ENCODE measurements at regions not wholly inside any gene's neighbourhood (a gene's known extent, or its start where the extent isn't known, plus 50 kb on each side); places are given as distances from the start of the nearest gene placed in this dataset.

- Histone ChIP-seq H3K9ac (ENCODE audit: insufficient read depth, low read length) (no peak overlapping the region), H2AFZ (ENCODE audit: low read length) (no peak overlapping the region), H3K4me2 (ENCODE audit: extremely low read depth, insufficient read depth, low read length) (no peak overlapping the region), H3K79me2 (ENCODE audit: control insufficient read depth, insufficient read depth, low read length) (no peaks in the 10 kb centered on the region), H3K27ac (ENCODE audit: insufficient read depth, low read length) (no peak overlapping the region), H3K36me3 (ENCODE audit: control insufficient read depth, insufficient read depth, low read length) (no peaks in the 10 kb centered on the region), H3K27me3 (ENCODE audit: control insufficient read depth, insufficient read depth, low read length) (no peaks in the 10 kb centered on the region), H4K20me1 (ENCODE audit: control insufficient read depth, extremely low read depth, insufficient read depth, low read length) (no peaks in the 10 kb centered on the region), H3K9me3 (ENCODE audit: control insufficient read depth, insufficient read depth, low read depth, low read length) (no peaks in the 10 kb centered on the region), H3K4me3 (replicated peaks in 1 of 4; ENCODE audit: control extremely low read depth in 1 of 4, insufficient read depth in 1 of 4, low read depth in 3 of 4, low read length in 4 of 4) (no peak overlapping the region), H3K4me1 (ENCODE audit: control insufficient read depth, extremely low read depth, insufficient read depth, low read length) (no peaks in the 10 kb centered on the region)
- no peak for DNase-seq (ENCODE audit: low read depth in 2 of 2)
- no peak for TF ChIP-seq CTCF (conservative IDR thresholded peaks at IDR 0.05 in 1 of 2, IDR thresholded peaks at IDR 0.05 in 1 of 2; ENCODE audit: low read depth in 1 of 2, low read length in 2 of 2)
- no peak for TF ChIP-seq EZH2 (IDR thresholded peaks at IDR 0.05; ENCODE audit: low read length, missing control alignments)
Measured at GRCh38 chr6:146881228-146882181, 282.7 kb downstream of the ADGB start.

GRCh38 chr6:146883640-146884531 is 285.1 kb downstream of the ADGB start:
- Histone ChIP-seq H3K79me2 (ENCODE audit: control insufficient read depth, insufficient read depth, low read length) (no peaks in the 10 kb centered on the region), H4K20me1 (ENCODE audit: control insufficient read depth, extremely low read depth, insufficient read depth, low read length) (no peaks in the 10 kb centered on the region), H3K9ac (ENCODE audit: insufficient read depth, low read length) (no peak overlapping the region), H3K27ac (ENCODE audit: insufficient read depth, low read length) (no peak overlapping the region), H3K9me3 (ENCODE audit: control insufficient read depth, insufficient read depth, low read depth, low read length) (no peaks in the 10 kb centered on the region), H3K4me2 (ENCODE audit: extremely low read depth, insufficient read depth, low read length) (no peak overlapping the region), H3K27me3 (ENCODE audit: control insufficient read depth, insufficient read depth, low read length) (no peaks in the 10 kb centered on the region), H3K36me3 (ENCODE audit: control insufficient read depth, insufficient read depth, low read length) (no peaks in the 10 kb centered on the region), H2AFZ (ENCODE audit: low read length) (no peak overlapping the region), H3K4me1 (ENCODE audit: control insufficient read depth, extremely low read depth, insufficient read depth, low read length) (no peaks in the 10 kb centered on the region), H3K4me3 (replicated peaks in 1 of 4; ENCODE audit: control extremely low read depth in 1 of 4, insufficient read depth in 1 of 4, low read depth in 3 of 4, low read length in 4 of 4) (no peak overlapping the region)
- DNase-seq (ENCODE audit: low read depth in 2 of 2) = no peak
- no peak for TF ChIP-seq CTCF (conservative IDR thresholded peaks at IDR 0.05 in 1 of 2, IDR thresholded peaks at IDR 0.05 in 1 of 2; ENCODE audit: low read depth in 1 of 2, low read length in 2 of 2)

- H3K4me1 ChIP-seq (ENCODE audit: control insufficient read depth, extremely low read depth, insufficient read depth, low read length) = no peaks in the 10 kb centered on the region
Measured at GRCh38 chr6:146884728-146885127, 286.0 kb downstream of the ADGB start.

More at GRCh38 chr6:146884728-146885127, 286.0 kb downstream of the ADGB start:
- no peak for TF ChIP-seq EZH2 (IDR thresholded peaks at IDR 0.05; ENCODE audit: low read length, missing control alignments)
- no peak for TF ChIP-seq CTCF (conservative IDR thresholded peaks at IDR 0.05 in 1 of 2, IDR thresholded peaks at IDR 0.05 in 1 of 2; ENCODE audit: low read depth in 1 of 2, low read length in 2 of 2)
- Histone ChIP-seq H3K79me2 (ENCODE audit: control insufficient read depth, insufficient read depth, low read length) (no peaks in the 10 kb centered on the region), H3K27ac (ENCODE audit: insufficient read depth, low read length) (no peak overlapping the region), H2AFZ (ENCODE audit: low read length) (no peak overlapping the region), H3K9me3 (ENCODE audit: control insufficient read depth, insufficient read depth, low read depth, low read length) (no peaks in the 10 kb centered on the region), H4K20me1 (ENCODE audit: control insufficient read depth, extremely low read depth, insufficient read depth, low read length) (no peaks in the 10 kb centered on the region), H3K4me3 (replicated peaks in 1 of 4; ENCODE audit: control extremely low read depth in 1 of 4, insufficient read depth in 1 of 4, low read depth in 3 of 4, low read length in 4 of 4) (no peak overlapping the region), H3K9ac (ENCODE audit: insufficient read depth, low read length) (no peak overlapping the region), H3K36me3 (ENCODE audit: control insufficient read depth, insufficient read depth, low read length) (no peaks in the 10 kb centered on the region), H3K4me2 (ENCODE audit: extremely low read depth, insufficient read depth, low read length) (no peak overlapping the region), H3K27me3 (ENCODE audit: control insufficient read depth, insufficient read depth, low read length) (no peaks in the 10 kb centered on the region)
- DNase-seq (ENCODE audit: low read depth in 2 of 2) = no peak
